ENCODE measurements at regions not wholly inside any gene's neighbourhood (a gene's known extent, or its start where the extent isn't known, plus 50 kb on each side); places are given as distances from the start of the nearest gene placed in this dataset.

- ChIA-PET POLR2A (no interaction called here), CTCF (no interaction called here)
- Mint-ChIP-seq H3K4me3 (no peak overlapping the region), H3K9me3 (no peaks in the 10 kb centered on the region), H3K27me3 (no peaks in the 10 kb centered on the region), H3K27ac (no peak overlapping the region), H3K36me3 (ENCODE audit: low read depth) (no peaks in the 10 kb centered on the region), H3K4me1 (ENCODE audit: low read depth) (no peaks in the 10 kb centered on the region)
- no peak for ATAC-seq
- no peak for TF ChIP-seq CTCF (IDR thresholded peaks at IDR 0.05)
- no peak for DNase-seq
- intact Hi-C loops (cut with micrococcal nuclease) = no loop called here
Measured at GRCh38 chr5:56523790-56524575, 290.9 kb upstream of the ANKRD55 start.

GRCh38 chr5:56522960-56523359 lies 289.8 kb upstream of the ANKRD55 start:
- no peak for ATAC-seq

DNA sequence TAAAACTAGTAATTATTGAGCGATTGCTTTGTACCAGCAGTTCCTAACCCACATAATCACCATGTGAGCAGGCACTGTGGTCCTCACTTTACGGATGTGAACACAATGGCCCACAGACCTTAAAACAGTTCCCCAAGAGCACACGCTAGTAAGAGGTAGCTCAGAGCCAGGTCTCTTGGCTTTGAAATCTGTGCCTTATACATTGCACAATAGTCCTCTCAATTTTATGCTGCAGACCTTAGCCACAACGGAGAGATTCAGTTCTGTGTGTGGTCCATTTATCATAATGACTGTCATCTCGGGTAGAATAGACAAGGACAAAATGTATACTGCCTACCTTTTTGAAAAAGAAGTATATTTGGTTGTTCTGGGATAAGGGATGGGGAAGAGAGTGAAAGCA lies 289.0 kb upstream of the ANKRD55 start:
- H3K36me3 Mint-ChIP-seq (ENCODE audit: low read depth) = no peaks in the 10 kb centered on the region
- ChIA-PET CTCF (no interaction called here), POLR2A (no interaction called here)
- ATAC-seq (no peak), DNase-seq (no peak)
- TF ChIP-seq CTCF (IDR thresholded peaks at IDR 0.05) = no peak
- no peaks in the 10 kb centered on the region for H3K9me3 Mint-ChIP-seq
- intact Hi-C loops (cut with micrococcal nuclease) = no loop called here
- no peaks in the 10 kb centered on the region for H3K4me1 Mint-ChIP-seq (ENCODE audit: low read depth)
- no peak overlapping the region for H3K27ac Mint-ChIP-seq
- no peak overlapping the region for H3K4me3 Mint-ChIP-seq
- H3K27me3 Mint-ChIP-seq = no peaks in the 10 kb centered on the region

More at GRCh38 chr5:56522960-56523359, 289.8 kb upstream of the ANKRD55 start:
- Mint-ChIP-seq H3K36me3 (ENCODE audit: low read depth) (no peaks in the 10 kb centered on the region), H3K27me3 (no peaks in the 10 kb centered on the region), H3K4me1 (ENCODE audit: low read depth) (no peaks in the 10 kb centered on the region), H3K9me3 (no peaks in the 10 kb centered on the region), H3K27ac (no peak overlapping the region), H3K4me3 (no peak overlapping the region)
- ChIA-PET CTCF (no interaction called here), POLR2A (no interaction called here)
- no peak for DNase-seq
- intact Hi-C loops (cut with micrococcal nuclease) = no loop called here
- no peak for TF ChIP-seq CTCF (IDR thresholded peaks at IDR 0.05)

GRCh38 chr5:56520986-56521730 lies 288.0 kb upstream of the ANKRD55 start:
- Mint-ChIP-seq H3K36me3 (ENCODE audit: low read depth) (no peaks in the 10 kb centered on the region), H3K27me3 (no peaks in the 10 kb centered on the region), H3K9me3 (no peaks in the 10 kb centered on the region), H3K4me1 (ENCODE audit: low read depth) (peaks cover 3% of the 10 kb centered on the region), H3K4me3 (no peak overlapping the region), H3K27ac (no peak overlapping the region)
- ATAC-seq (no peak), DNase-seq (no peak)
- POLR2A ChIA-PET = no interaction called here
- intact Hi-C loops (cut with micrococcal nuclease) = no loop called here
- CTCF ChIA-PET = no interaction called here
- no peak for TF ChIP-seq CTCF (IDR thresholded peaks at IDR 0.05)

GRCh38 chr5:56518820-56519219 lies 285.7 kb upstream of the ANKRD55 start:
- DNase-seq (no peak), ATAC-seq (no peak)
- TF ChIP-seq CTCF (IDR thresholded peaks at IDR 0.05) = no peak
- Mint-ChIP-seq H3K27me3 (no peaks in the 10 kb centered on the region), H3K36me3 (ENCODE audit: low read depth) (no peaks in the 10 kb centered on the region), H3K4me3 (no peak overlapping the region), H3K9me3 (no peaks in the 10 kb centered on the region), H3K4me1 (ENCODE audit: low read depth) (peaks cover 3% of the 10 kb centered on the region), H3K27ac (no peak overlapping the region)
- intact Hi-C loops (cut with micrococcal nuclease) = no loop called here
- ChIA-PET CTCF (no interaction called here), POLR2A (no interaction called here)

All from activated CD8-positive, alpha-beta T cell treated with anti-CD3 and anti-CD28 coated beads for 36 hours (primary cell).